Activated CD4-positive, alpha-beta T cell treated with anti-CD3 and anti-CD28 coated beads, Interleukin-2, amount 50 U/mL, for 4 hours (primary cell): ENCODE measurements at regions not wholly inside any gene's neighbourhood (a gene's known extent, or its start where the extent isn't known, plus 50 kb on each side); places are given as distances from the start of the nearest gene placed in this dataset.
"Not testable (repeated sequence)": the region's sequence is repeated elsewhere in the genome, so short reads cannot be mapped to it uniquely, and the experiment has no call there.

Experiments
- DNase-seq, 2 experiments: peaks; one replicate each; pipeline ENCODE4 v3.0.0-alpha.2; 2020

DNA sequence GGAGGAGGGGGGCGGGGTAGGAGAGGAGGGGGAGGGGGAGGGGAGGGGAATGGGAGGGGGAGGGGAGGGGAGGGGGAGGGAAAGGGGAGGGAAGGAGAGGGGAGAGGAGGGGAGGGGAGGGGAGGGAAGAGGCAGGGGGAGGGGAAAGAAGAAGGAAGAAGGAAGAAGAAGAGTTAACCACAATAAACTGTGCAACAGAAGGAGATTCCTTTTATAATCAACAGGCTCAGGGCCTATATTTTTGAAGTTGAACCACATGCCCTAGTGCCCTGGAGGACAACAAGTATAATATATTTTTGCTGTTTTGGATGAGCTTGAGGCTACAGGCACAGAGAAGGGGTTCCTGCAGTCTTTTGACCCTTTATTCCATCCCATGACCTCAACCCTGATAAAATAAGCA, 228.2 kb upstream of the IRF2BP2 start:
- DNase-seq: no peak

DNA sequence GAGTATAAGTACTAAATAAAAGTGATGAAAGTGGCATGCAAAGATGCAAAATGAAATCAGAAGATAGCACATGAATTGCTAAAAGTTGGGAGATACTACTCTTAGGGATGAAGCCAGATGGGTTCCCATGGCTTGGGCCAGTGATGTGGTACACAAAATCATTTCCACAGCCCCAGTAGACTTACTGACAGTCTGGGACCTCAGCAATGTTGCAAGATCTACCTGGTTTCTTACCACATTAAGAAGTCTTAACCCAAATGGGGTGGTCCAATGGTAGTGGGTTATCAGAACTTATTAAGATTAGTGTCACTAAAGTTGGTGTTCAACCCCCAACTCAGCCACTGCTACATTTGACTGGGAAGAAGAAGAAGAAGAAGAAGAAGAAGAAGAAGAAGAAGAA, 227.7 kb upstream of the IRF2BP2 start:
- no peak for DNase-seq

DNA sequence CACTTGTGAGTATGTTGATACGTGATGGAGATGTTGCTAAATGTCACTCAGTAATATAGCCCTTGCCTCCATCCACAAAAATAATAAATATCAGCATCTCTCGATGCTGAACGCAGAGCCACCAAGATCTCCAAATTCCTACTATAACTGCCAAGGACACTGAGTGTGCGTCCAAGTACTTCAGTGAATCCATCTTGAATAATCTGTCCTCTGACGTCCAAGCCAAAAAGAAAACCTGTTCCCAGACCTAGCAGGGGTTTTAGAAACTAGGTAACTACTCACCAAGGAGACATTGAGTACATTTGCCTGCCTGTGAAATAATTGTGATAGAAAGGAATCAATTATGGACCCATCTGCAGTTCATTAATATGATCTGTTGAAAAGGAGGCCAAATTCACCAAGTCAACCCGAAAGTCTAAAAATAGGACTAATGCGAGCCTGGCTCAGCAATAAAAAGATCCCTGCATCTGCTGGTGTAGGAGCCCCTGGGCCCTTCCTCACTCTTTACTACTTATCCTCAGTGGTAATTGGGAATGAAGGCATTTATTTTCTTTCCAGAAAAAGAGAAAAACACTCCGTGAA, 226.9 kb upstream of the IRF2BP2 start:
- DNase-seq: no peak

DNA sequence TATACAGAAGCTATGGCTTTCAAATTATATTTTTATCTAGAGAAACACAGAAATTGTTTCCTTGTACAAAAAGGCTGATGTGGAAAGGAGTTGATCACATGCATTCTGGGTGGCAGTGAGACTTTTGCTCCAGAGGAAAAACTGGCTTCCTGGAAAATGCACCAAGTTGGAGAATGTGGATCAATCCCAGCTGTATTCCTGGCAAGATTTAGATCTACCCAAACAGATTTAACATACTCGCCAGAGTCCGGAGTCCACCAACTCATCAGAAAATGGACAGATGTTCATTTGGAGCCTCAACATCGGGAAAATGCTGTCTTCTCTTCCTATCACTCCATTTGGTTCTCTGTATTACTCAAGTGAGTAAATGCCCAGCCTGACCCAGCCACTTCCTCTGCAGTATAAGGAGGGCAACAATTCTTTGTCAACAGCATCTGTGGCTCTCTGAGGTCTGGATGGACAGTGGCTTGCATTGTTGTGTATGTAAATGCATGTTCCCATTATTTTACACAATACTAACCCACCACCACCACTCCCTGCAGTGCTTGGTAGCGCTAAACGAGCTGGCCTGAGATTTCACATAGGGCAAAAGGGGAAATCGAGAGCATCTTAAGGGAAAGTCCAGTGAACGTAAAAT, 226.2 kb upstream of the IRF2BP2 start:
- no peak for DNase-seq

DNA sequence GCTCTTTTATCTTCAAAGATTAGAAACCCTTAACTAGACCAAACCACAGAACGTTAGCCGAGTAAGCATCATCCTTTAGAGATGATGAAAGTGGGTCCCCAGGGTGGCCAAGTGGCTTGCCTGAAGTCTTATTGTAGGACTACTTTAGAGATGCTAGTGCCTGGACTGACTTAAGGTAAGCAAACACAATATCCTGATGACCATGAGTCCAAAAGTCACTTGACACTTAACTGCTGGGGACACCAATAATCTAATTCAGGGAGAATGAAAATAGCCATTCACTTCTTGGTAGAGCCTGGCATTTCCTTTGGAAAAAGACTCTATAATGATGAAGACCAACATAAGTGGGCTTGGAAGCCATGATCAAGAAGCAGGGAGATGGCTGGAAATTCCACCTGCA, 225.3 kb upstream of the IRF2BP2 start:
- no peak for DNase-seq

DNA sequence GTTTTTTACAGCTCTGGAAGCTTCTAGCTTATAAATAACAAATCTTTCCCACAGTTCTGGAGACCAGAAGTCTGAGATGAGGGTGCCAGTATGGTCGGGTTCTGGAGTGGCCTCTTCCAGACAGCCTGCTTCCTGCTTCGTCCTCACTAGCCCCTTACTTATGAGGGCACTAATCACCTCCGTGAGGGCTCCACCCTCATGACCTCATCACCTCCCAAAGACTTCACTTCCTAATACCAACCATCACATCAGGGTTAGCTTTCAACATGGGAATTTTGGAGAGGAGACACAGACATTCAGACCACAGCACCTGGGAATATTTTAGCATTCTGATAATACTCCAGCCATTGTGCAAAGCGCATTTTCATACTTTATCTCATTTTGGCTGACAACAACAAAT, 223.7 kb upstream of the IRF2BP2 start:
- DNase-seq: no peak

DNA sequence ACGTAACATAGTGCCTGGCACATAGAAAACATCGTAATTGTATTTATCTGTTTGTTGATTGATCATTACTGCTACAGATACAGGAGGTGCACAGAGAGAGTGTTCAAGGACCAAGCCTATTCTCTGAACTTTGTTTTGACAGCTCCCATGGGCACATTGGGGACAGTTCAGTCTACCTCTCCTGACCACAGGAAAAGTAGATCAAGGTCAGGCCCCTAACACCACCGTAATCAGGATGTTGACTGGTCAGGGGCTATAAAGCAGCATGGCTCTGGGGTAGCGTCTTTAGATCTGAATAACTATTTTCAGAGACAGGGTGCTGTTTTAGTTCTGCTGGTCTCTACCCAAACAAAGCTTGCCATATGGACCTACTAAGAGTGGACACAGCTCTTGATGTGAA, 223.1 kb upstream of the IRF2BP2 start:
- no peak for DNase-seq

DNA sequence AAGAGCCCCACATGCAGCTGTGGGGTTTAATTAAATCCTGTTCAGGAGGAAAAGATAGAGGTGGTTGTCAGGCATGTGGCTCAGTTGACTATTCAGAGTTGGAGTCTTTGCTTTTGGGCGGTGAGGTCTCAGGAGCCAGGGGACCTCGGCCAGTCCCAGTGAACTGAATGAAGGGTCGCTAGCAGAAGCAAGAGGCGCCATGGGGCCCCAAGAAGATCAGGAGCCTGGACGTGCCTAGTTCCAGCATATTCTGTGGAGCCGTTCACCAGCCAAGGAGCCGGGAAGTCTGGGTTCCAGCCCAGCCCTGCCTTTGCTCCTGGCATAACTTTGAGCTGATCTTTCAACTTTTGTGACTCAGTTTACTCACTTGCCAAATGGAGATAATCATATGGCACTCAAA, 217.7 kb upstream of the IRF2BP2 start:
- DNase-seq: no peak

DNA sequence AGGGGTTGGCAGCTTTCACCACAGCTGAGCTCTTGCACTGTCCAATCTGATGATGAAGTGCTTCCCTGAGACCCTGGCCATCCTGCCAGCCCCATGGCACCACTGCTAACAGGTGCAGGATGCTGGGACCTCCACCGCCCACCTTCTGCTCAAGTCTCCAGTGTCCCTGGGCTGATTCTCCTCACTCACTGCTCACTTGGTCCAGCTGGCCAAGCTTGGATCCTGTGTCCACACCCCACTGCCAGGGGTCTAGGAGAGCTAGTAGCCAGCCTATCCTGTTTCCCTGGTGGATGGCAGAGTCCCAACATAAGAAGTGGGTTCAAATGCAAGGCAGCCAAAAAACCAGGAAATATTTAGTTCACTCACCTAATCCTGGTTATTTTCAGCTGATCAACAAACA, 217.2 kb upstream of the IRF2BP2 start:
- no peak for DNase-seq

DNA sequence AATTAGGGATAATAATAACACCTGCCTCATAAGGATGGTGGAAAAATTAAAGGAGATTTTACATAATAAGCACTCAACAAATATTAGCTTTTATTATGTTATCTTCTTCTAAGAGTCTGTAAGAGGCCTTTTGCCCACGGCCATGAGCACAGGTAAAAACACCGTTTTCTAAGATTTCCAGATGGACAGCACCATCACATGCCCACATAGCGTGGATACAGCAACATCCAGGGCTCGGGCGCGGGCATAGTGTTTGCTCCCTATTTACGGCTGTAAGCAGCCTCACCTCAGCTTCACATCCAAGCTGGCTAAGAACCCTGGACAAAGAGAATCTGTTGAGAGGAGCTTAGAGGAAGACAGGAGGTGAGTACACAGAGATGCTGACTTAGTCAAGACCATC, 216.4 kb upstream of the IRF2BP2 start:
- no peak for DNase-seq

DNA sequence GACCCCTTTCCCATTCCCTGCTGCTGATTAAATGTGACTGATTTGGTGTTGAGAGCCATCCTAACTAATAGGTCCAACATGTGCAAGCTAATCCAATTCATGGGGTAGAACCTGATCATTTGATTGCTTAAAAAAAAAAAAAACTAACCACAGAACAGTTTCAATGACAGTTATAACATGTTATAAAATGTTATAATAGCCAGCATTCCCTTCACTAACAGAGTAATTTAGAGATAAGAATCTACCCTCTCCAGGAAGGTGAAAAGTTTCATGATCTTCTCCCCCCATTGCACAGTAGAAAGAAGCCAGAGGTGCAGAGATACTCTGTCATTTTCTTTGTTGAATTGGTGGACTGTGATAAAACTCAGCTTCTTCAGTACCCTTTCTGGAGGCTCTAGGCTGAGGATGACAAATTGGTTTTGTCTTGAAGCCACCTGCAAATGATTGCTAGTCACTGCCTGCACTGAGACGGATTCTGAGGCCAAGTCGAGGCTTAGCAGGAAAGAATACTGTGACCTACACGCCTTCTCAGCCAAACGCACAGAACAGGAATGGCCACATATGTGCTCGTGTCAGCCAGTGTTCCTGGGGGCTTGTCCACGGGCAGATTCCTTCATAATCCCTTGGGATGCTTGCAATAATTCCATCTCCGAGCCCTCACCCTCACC, 215.7 kb upstream of the IRF2BP2 start:
- no peak for DNase-seq

DNA sequence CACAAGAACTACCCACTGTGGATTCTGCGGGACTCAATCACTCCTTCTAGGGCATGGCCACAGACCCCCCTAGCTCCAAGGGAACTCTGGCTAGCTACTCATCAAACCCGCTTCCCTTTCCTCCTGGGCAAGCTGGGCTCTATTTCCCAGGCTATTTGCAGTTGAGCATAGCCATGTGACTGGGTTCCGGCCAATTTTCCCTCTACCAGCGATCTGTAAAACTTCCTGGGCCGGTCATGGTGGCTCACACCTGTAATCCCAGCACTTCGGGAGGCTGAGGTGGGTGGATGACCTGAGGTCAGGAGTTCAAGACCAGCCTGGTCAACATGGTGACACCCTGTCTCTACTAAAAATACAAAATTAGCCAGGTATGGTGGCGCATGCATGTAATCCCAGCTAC, 214.9 kb upstream of the IRF2BP2 start:
- not testable (repeated sequence) for DNase-seq

DNA sequence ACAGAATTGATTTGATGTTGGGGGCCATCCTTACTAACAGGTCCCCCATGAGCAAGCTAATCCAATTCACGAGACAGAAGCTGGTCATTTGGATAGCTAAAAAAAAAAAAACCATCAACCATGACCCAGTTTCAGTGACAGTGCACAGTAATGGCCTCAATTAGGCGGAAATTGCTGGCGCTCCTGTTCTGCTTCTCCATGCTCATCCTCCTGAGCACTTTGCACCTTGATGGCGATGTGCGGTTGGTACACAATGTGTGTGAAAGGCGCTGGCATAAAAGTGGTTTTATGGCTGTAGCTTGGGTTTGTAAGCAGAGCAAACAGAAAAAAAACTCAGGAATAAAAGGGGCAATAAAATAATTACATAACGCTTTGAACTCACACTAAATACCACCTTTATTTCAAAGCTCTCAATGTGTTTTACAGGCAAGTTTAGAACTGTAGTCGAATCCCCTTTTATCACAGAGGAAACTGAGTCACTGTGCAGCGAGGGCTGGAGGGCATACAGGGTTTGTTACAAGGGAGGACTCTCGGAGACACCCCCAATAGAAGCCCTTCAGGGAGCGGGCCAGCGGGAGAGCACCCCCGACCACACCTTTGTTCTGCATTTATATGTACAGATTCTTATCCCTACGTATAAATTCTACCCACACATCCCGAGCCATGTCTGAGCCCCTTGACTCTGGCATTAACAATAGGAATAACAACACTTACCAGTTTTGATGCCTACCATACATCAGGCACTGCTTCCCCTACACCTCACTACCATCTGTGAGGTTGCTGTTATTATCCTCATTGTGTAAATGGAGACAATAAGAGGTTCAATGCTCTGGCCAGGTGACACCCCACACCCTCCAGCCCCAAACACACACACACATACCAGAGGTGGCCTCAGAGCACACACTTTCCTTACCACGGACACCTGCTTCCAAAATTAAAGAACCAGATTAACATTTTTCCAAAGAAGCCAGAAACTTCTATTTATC, 213.5 kb upstream of the IRF2BP2 start:
- no peak for DNase-seq

DNA sequence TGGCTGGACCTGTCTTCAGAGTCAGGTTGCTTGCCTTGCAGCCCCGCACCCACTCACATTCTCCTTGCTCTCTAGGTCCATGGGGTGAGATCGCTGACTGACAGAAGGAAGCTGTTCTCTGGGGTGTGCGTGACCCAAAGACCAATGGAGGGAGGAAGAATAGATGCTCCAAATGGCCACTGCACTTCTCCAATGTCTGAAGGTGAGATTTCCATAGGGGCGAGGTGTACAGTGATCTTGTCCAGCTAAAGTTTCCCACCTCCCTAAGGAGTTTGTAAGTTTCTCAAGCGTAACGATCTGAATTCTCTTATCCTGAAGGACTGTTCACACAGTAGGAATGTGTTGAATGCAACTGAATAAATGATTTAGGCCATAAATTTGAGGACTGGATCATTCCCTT, 211.9 kb upstream of the IRF2BP2 start:
- no peak for DNase-seq

DNA sequence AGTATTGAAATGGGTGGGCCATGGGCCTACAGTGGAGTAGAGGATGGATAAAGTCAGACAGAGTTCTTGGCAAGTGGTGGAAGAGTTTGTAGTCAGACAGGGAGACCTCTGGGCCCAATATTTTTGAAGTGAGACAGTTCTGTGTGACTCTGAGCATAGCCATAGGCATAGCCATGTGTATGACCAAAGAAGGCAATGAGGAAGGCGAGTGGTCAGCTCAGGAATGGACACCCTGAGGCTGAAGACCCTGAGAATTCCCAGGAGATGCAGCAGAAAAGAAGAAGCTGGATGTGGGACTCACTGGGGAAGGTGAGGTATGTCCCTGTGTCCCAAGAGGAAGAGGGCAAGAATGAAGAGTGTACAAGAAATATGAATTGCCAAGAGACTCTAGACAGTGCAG, 210.6 kb upstream of the IRF2BP2 start:
- no peak for DNase-seq

DNA sequence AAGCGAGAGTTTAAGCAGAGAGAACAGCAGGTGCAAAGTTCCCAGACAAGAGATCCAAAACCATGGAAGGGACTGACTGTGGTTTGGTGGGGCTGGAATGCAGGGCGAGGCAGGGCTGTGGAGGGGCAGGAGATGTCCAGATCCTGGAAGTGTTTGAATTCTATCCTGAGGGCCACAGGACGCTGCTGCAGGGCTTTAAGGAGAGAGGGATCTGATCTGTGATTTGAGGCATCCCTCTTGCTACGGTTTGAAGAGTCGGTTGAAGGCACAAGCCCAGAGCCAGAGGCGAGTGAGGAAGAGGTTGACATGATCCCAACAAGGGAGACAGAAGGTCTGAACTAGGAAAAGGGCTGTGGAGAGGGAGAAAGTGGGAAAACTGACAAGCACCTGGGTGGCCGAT, 209.9 kb upstream of the IRF2BP2 start:
- not testable (repeated sequence) for DNase-seq

DNA sequence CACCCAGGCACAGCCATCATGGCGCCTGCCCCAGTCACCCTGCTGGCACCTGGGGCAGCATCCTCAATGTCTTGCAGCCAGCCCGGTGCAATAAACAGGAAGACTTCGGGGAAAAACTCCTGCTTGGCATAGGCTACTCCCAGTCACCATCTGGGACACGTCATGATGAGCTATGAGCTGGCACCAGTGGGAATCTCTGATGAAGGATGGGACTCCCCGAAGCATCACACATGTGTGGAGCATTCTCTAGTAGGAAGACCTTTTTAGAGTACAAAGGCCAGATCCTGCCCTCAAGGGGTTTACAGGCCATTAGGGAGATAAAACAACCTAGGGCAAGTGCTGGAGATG, 208.0 kb upstream of the IRF2BP2 start:
- not testable (repeated sequence) for DNase-seq

DNA sequence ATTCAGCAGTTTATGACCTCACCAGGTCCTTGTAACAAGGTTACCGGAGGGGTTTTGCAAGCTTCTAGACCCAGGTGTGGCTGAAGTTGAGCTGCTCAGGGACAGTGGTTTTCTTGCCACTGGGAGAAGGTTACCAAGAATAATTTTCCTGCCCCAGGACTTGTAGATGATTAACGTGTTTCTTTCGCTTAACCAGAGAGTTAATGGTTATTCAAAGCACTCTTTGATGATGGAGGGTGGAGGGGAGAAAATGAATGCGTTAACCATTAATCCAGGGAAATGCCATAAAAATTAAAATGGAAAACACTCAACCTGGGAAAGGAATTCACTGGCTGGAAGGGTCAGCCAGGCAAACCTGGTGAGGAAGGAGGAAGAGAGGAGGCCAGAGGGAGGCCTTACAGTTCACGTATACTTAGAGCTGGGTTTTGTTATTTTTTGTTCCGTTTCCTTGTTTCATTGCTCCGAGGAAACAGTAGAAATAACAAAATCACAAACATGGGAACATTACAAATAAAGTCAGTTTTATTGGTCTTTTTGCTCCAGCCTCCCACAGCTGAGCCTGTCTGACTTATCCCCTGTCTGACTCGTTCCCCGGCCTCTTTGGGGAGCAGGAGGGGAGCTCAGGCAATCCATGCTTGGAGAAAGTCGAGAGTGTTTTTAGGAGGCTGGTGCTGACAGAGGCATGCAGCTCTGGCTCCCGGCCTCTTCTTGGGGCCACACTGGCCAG, 207.5 kb upstream of the IRF2BP2 start:
- not testable (repeated sequence) for DNase-seq

DNA sequence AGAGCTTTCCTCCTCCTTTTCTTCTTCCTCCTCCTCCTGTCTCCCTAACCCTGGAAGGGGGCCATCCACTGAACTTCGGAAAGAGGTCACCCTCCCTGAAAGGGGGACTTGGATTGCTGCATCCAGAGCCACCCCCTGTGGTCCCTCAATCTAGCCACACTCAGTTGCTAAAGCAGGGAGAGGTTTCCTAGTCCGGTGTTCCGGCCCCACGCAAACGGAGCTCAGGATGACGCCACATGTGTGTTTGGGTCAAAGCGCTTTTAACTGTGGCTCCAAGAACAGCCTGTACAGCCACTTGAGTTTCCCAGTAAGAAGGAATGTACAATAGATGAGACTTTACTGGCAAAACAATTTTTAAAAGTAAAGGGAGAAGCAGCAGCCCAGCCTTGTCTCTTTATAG, 206.9 kb upstream of the IRF2BP2 start:
- DNase-seq: not testable (repeated sequence)

DNA sequence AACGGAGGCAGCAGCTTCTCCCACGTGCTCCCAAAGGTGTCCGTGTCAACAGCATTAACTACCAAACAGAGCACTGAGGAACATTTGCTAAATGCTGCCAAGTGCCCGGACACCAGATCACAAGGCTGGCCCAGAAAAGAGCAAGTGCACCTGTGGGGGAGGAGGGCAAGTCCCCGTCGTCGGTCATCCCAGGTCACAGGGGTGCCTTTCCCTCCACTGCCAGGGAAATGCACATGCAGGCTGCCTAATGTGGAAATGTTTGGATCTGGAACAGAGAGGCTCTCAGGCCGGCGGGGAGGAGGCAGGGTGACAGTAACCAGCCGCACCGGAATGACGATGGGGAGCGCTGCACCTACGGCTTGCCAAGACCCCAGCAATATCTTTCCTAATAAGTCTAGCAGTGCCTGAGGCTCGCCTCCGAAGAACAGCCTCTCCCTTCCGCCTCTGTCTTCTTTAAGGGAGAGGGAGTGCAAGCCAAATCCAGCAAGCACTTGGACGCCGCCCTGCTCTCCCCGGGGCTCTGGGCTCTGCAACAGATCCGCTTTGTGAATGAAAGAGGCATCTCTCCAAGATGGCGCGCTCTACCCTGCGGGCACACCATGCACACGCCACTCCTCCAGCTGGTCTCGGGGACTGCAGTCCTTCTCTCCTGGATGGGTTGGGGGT, 206.3 kb upstream of the IRF2BP2 start:
- not testable (repeated sequence) for DNase-seq

DNA sequence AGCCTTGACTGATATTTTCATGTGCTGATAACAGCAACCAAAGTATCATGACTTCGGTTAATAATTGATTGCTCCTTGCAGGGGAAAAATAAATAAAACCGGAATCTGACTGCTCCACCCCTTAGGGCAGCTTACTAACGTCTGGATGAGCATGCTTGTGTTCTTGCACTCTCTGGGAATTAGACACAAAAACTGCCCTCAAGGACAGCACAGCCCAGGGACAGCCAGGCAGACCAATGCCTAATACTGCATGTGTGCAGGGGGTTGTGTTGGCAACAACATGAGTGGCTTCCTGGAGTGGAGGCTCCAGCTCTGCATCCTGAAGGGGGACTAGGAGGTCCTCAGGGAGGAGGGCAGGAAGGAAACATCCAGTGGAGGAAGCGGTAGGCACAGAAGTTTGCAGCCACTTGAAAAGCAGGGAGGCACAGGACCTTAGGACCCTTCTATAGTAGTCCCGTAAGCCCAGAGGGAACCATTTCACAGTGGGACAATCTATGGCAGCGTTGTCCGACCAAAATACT, 205.4 kb upstream of the IRF2BP2 start:
- DNase-seq: not testable (repeated sequence)

DNA sequence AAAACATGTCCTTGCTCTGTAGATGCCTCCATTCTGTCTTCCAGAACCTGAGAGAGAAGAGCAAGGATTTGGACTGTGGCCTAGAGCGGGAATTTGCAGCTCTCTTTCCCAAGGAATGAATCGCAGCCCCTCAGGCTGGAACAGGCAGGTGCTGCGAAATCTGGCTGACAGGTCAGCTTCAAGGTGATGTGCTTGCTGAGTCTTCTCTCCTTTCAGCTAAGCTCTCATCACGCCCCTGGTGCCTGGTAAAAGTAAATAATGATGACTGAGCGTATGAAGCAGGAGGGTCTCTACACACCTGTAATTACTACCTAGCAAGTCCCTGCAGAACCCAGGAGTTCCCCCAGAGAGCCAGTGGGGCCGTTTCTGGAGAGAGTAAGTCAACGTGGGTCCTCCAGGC, 204.3 kb upstream of the IRF2BP2 start:
- DNase-seq: not testable (repeated sequence)
